DMS53 (cell line): ENCODE measurements at regions not wholly inside any gene's neighbourhood (a gene's known extent, or its start where the extent isn't known, plus 50 kb on each side); places are given as distances from the start of the nearest gene placed in this dataset.

Experiments
- DNase-seq: peaks from one replicate; lab custom pipeline; 2025; lab: John Stamatoyannopoulos, UW

GRCh38 chr2:60247471-60247870 lies 306.0 kb downstream of the BCL11A start:
- DNase-seq, result no peak

- DNase-seq, result no peak
These were observed 306.9 kb downstream of the BCL11A start for GRCh38 chr2:60246583-60246982.

- no peak for DNase-seq
These were observed 319.0 kb downstream of the BCL11A start for GRCh38 chr2:60234274-60234986.

DNA sequence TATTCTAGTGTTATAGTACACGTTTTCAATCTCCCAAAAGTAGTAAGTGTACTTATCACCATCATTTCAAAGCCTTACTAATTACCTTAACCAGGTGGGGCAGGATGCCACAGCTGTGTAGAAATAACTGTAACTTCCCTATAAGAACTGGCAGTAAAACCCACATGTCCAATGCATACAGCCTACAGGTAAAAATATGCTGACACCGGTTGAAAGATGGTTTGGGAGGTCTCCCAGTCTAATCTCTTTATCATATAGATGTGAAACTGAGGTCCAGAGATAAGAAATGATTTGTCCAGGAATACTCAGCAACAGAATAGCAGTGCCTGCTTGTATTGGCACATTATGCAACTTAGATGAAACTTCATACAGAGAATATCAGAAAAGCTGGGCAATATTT lies 322.9 kb downstream of the BCL11A start:
- no peak for DNase-seq

- DNase-seq, result no peak
These were observed 323.4 kb downstream of the BCL11A start for GRCh38 chr2:60230037-60230436.

GRCh38 chr2:60226943-60227342 lies 326.5 kb downstream of the BCL11A start:
- DNase-seq, result no peak

- no peak for DNase-seq
These were observed 327.3 kb downstream of the BCL11A start for GRCh38 chr2:60226191-60226590.

DNA sequence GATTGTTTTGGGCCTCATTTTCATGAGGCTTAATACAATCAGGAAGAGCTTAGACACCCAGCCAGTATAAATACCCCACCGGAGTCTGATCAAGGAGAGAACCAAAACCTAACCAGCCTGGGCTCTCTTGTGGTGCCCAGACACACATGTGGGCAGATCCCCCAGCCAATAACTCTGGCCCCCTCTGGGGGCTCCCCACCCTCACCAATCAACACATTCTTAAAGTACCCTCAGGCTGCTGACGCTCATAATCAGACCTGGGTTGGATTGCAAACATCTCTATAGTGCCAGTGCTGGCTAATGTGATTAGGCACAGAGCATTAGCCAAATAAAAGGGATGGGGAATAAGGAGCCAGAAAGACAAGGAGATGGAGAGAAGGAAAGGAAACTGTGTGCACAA lies 329.6 kb downstream of the BCL11A start:
- DNase-seq, result no peak

GRCh38 chr2:60221098-60221497 lies 332.4 kb downstream of the BCL11A start:
- no peak for DNase-seq

- no peak for DNase-seq
These were observed 333.9 kb downstream of the BCL11A start for GRCh38 chr2:60219536-60219935.

DNA sequence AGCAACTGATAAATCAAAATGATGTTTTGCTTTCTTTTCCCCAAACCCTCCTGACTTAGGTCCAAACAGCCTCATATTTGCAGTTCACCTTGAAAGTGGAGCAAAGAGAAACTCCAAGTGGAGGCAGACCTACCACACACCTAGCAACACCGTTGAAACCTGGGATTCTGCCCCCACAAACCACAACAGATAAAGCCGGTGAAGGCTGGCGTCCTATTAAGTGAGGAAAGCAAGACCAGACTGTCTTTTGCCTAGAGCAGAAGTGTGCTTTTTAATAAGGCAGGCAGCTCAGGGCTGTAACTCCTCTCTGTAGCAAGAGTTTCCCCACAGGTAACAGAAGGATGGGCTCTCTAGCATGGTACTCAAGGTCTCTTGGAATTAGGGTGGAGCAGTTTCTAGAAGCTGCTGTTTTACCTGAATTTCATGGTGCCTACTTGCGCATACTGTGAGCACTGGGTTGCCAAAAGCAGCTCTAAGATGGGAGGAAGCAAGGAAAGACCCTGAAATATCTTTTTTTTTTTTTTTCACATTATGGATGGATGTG lies 336.9 kb downstream of the BCL11A start:
- DNase-seq, result no peak

- no peak for DNase-seq
These were observed 338.0 kb downstream of the BCL11A start for GRCh38 chr2:60215386-60215901.

- no peak for DNase-seq
These were observed 338.9 kb downstream of the BCL11A start for GRCh38 chr2:60214626-60214875.

- DNase-seq, result no peak
These were observed 339.4 kb downstream of the BCL11A start for GRCh38 chr2:60213865-60214625.

DNA sequence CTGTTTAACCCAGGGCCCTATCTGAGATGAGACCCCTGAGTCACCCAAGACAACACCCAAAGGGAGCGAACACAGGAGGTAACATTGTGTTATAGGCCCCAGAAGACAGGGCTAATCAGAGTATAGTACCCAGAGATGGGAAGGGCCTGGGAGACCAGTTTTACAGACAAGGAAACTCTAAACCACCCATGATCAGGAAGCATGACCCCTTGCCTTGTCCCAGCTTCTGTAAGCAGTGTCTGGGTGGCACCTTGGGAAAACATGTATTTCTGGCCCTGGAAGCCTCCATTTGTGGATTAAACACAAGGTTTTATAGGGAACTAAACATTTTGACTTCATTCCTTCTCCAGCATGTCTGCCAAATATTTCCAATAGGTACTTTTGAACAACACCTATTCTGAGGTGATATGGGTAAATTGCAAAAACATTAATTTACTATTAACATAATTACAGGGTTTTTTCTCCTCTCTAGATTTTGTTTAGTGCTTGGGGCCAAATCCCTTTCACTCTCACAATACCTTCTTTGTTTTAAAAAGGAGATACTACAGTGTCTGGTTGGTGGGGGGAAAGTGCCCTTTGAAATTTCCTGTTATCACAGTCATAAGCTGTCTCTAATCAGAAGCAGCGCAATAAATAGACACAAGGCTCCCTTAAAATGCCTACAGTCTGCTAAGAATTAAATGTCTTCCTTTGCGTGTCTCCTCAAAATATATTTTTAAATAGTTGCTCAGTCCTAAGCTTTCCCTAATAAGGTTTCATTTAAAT lies 341.1 kb downstream of the BCL11A start:
- DNase-seq, result no peak

DNA sequence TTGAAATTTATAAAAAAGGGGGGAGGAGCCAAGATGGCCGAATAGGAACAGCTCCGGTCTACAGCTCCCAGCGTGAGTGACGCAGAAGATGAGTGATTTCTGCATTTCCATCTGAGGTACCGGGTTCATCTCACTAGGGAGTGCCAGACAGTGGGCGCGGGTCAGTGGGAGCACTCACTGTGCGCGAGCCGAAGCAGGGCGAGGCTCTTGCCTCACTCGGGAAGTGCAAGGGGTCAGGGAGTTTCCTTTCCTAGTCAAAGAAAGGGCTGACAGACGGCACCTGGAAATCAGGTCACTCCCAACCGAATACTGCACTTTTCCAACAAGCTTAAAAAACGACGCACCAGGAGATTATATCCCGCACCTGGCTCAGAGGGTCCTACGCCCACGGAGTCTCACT lies 364.4 kb downstream of the BCL11A start:
- DNase-seq, result peak; percentile 64

DNA sequence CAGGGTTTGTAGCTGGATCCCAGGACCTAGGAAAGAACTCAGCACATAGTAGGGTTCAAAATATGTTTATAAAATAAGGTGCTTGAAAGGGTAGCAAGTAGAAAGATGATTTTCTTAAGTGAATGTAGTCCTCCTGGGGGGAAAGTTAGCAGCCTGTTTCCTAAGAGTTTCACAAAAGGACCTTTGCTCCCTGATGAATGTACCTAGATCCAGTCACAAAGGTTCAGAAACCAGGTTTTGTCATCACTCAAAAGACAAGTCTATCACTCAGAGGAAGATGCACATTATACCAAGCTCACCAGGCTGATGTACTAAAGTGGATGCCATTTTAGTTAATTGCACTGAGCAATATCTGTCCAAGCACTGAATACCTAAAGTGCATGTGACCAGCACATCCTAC lies 378.2 kb downstream of the BCL11A start:
- no peak for DNase-seq

DNA sequence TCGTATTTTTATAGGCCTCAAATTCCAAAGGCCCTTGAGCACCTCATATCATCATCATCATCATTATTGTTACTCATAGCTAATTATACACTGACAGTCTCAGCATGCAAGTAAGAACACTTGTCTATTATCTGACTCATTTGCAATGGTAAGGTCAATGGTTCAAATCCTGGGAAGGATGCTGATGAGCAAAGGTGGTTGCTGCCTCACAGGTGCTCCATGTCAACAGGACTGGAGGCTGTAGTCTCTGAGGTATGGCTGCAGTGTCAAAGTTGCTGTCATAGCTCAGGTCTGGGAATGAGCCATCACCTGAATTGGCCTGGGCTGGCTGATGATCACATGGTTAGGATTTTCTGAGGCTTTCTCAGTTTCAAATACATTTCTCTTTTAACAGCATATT lies 379.3 kb downstream of the BCL11A start:
- DNase-seq, result no peak

- no peak for DNase-seq
These were observed 380.7 kb downstream of the BCL11A start for GRCh38 chr2:60172801-60173200.

DNA sequence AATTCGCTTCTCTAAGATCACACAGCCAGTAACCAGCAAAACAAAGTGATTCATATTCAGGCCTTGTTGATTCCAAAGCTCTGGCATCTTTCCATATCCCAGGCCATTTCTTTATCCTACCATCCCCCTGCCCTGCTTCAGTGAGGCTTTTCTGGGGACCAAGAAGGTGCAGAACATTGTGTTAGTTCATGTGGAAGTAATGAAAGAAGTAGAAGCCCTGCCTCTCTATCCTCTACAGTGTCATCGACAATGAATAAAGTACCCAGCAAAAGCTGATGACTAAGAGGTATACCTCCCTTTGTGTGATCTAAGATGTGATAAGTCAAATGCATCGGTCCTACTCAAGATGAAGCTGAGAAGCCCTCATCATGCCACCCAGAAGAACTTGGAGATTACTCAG lies 383.2 kb downstream of the BCL11A start:
- DNase-seq, result no peak

DNA sequence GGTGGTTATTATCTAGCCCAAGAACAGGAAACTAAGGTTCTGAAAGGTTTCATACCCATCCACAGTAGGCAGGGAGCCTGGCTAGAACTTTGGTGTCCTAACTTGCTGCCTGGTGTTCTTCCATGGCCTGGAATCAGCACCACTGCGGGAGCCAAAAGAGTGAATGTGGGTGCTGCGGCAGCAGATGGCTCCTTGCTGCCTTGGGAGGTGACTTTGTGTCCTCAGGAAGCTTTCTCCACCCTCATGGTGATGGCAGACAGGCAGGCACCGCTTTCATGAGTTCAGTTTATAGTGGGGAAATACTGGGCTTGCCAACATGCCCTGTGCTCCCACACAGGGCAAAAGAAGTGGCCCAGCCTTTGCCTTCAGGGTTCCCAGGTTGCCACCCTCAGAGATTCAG lies 385.2 kb downstream of the BCL11A start:
- no peak for DNase-seq

DNA sequence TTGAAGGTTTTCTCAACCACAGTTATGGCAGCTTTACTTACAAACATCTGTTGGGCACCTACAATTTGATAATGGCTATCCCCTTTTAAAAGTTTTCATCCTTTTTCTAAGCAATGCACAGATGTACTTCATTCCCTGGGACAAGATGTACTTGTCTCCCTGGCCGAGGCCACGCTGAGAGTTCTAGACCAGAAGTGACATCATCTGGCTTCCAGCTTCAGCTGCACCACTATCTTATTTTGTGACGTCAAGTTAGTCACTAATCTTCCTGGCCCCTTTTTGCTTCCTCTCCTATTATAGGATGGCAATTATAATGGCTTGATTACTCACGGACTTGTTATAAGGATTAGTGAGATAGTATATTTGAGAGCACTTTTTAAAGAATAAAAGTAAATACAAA lies 386.4 kb downstream of the BCL11A start:
- DNase-seq, result no peak

GRCh38 chr2:60163691-60164090 lies 389.8 kb downstream of the BCL11A start:
- DNase-seq, result no peak
